ENCODE measurements at regions not wholly inside any gene's neighbourhood (a gene's known extent, or its start where the extent isn't known, plus 50 kb on each side); places are given as distances from the start of the nearest gene placed in this dataset.

- Histone ChIP-seq H3K27ac (ENCODE audit: extremely low read depth, low read depth, low read length) (no peak overlapping the region), H3K4me3 (no peak overlapping the region), H2AFZ (ENCODE audit: low read depth, low read length) (no peak overlapping the region), H3K9ac (ENCODE audit: insufficient read depth in 1 of 2, low read depth in 2 of 2, low read length in 2 of 2) (no peak overlapping the region), H4K20me1 (replicated peaks; ENCODE audit: control insufficient read depth, insufficient read depth, low read length) (peaks cover 7% of the 10 kb centered on the region; the same call in 1 of the 2 replicates), H3K27me3 (ENCODE audit: control insufficient read depth in 2 of 2, insufficient read depth in 2 of 2, low read length in 2 of 2) (no peaks in the 10 kb centered on the region), H3K9me1 (ENCODE audit: control insufficient read depth, insufficient read depth, low read length) (no peaks in the 10 kb centered on the region), H3K4me1 (replicated peaks in 1 of 2; ENCODE audit: control insufficient read depth in 2 of 2, insufficient read depth in 2 of 2, low read length in 2 of 2) (peaks cover 38 to 76% of the 10 kb centered on the region in 2 experiments), H3K79me2 (ENCODE audit: control insufficient read depth, insufficient read depth, low read length) (peaks cover 79% of the 10 kb centered on the region), H3K9me3 (replicated peaks; ENCODE audit: control insufficient read depth, insufficient read depth, low read depth, low read length) (no peaks in the 10 kb centered on the region), H3K36me3 (ENCODE audit: control insufficient read depth, insufficient read depth, low read length) (peaks cover 15% of the 10 kb centered on the region; the same call in 2 of the 3 replicates), H3K4me2 (ENCODE audit: insufficient read depth, low read length) (no peak overlapping the region)
- ChIA-PET CTCF (ENCODE audit: low intra/inter-chr PET ratio) (no interaction called here), POLR2A (interaction anchor here (0.7 to 1.0 kb wide), 2 partner anchors 15 to 37 kb away, joined by 3 read pairs; no protein-coding TSS in a partner anchor)
- in situ Hi-C loops (cut with MboI) (no loop called here), intact Hi-C loops (cut with micrococcal nuclease) (no loop called here)
- no peak for ATAC-seq
- WGBS (ENCODE audit: insufficient coverage, low coverage, missing lambda C conversion rate): 90% methylated on average over 14 of the region's 14 CpGs
- DNase-seq (ENCODE audit: extremely low read depth in 1 of 4, low spot score in 3 of 4): no peak
- TF ChIP-seq OTX1 (CRISPR knock-in tag; IDR thresholded peaks at IDR 0.05) (no peak), EHMT2 (IDR thresholded peaks at IDR 0.05) (no peak), ATF3 (IDR thresholded peaks at IDR 0.05) (no peak), ATF3 (CRISPR knock-in tag; conservative IDR thresholded peaks at IDR 0.05) (no peak), TRIM28 (IDR thresholded peaks at IDR 0.05) (no peak), ETV1 (tag; conservative IDR thresholded peaks at IDR 0.05; ENCODE audit: low read depth) (no peak), MYNN (IDR thresholded peaks at IDR 0.05) (no peak), MYNN (CRISPR knock-in tag; IDR thresholded peaks at IDR 0.05) (no peak), ZHX1 (conservative IDR thresholded peaks at IDR 0.05; ENCODE audit: low read length) (no peak)
- no TSS peak for BruUV-seq (replicated peaks)
- no peak for FAIRE-seq
Measured at GRCh38 chr17:77457572-77458201, 316.9 kb downstream of the SEC14L1 start.
